Panc1 (cell line): ENCODE measurements at regions not wholly inside any gene's neighbourhood (a gene's known extent, or its start where the extent isn't known, plus 50 kb on each side); places are given as distances from the start of the nearest gene placed in this dataset.

ENCODE experiments used
- CTCF ChIP-seq: fragments of 450-650 bp; IDR thresholded peaks from 2 replicates; pipeline ENCODE4 v1.5.1; 2017; ENCODE audit warnings: mild to moderate bottlenecking
- REST ChIP-seq, 2 experiments: IDR thresholded peaks; 2 replicates each; pipeline ENCODE4 v1.6.1; 2011 to 2012; ENCODE audit warnings: low read depth in 2 of 2, control low read depth in 1 of 2, low read length in 1 of 2, mild to moderate bottlenecking in 1 of 2, moderate library complexity in 1 of 2; ENCODE audit not compliant: insufficient read depth in 1 of 2
- TCF7L2 ChIP-seq: IDR thresholded peaks from 2 replicates; pipeline ENCODE4 v1.6.1; 2011; ENCODE audit warnings: mild to moderate bottlenecking, low read depth, low read length, inconsistent platforms

GRCh38 chr20:40319056-40319455 lies 370.0 kb downstream of the MAFB start:
- no peak for TF ChIP-seq TCF7L2
- no peak for TF ChIP-seq CTCF
- TF ChIP-seq REST (IDR thresholded peaks at IDR 0.05; ENCODE audit: insufficient read depth in 1 of 2, low read depth in 2 of 2, low read length in 1 of 2): no peak
